ENCODE measurements at regions not wholly inside any gene's neighbourhood (a gene's known extent, or its start where the extent isn't known, plus 50 kb on each side); places are given as distances from the start of the nearest gene placed in this dataset.

- Histone ChIP-seq H3K27me3 (peaks cover 26% of the 10 kb centered on the region), H3K27ac (no peak overlapping the region), H3K9me3 (no peaks in the 10 kb centered on the region), H3K4me1 (peaks cover 0 to 28% (median 16%) of the 10 kb centered on the region in 3 donors), H3K36me3 (no peaks in the 10 kb centered on the region), H3K4me3 (no peak overlapping the region)
- WGBS, 2 donors (ENCODE audit: low coverage in 1 of 2) = 70 to 73% methylated on average over 2 to 3 of the region's 3 CpGs
- no peak for TF ChIP-seq POLR2AphosphoS5 (IDR thresholded peaks at IDR 0.05)
- TF ChIP-seq EP300 (IDR thresholded peaks at IDR 0.05) = no peak
- TF ChIP-seq, protein P1, sequence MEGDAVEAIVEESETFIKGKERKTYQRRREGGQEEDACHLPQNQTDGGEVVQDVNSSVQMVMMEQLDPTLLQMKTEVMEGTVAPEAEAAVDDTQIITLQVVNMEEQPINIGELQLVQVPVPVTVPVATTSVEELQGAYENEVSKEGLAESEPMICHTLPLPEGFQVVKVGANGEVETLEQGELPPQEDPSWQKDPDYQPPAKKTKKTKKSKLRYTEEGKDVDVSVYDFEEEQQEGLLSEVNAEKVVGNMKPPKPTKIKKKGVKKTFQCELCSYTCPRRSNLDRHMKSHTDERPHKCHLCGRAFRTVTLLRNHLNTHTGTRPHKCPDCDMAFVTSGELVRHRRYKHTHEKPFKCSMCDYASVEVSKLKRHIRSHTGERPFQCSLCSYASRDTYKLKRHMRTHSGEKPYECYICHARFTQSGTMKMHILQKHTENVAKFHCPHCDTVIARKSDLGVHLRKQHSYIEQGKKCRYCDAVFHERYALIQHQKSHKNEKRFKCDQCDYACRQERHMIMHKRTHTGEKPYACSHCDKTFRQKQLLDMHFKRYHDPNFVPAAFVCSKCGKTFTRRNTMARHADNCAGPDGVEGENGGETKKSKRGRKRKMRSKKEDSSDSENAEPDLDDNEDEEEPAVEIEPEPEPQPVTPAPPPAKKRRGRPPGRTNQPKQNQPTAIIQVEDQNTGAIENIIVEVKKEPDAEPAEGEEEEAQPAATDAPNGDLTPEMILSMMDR (IDR thresholded peaks at IDR 0.05) = no peak
- TF ChIP-seq POLR2A (IDR thresholded peaks at IDR 0.05) = no peak
- ATAC-seq = no peak
Measured at GRCh38 chr9:113659039-113659438, 195.5 kb downstream of the RGS3 start.

DNA sequence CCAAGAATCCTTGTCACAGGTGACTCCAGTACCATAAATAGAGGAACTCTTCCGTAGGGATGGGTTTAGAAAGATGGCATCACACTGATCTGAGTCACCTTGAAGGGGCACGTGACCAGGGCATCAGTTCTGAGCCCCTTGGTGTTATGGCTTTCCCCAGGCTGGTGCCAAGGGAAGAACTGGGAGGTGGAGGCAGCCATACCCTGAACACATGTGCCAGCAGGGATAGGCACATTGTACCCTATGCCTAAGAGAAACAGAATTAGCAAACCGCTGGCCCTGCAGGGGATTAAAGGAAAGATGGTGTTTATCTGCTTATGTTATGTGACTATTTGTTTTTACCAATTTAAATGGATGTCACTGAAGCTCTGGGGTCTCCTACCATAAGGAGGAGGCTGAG, 196.2 kb downstream of the RGS3 start:
- 85 to 86% methylated on average over 1 to 3 of the region's 3 CpGs for WGBS, 2 donors (ENCODE audit: low coverage in 1 of 2)
- no peak for ATAC-seq
- TF ChIP-seq, protein P1 (IDR thresholded peaks at IDR 0.05) = no peak
- TF ChIP-seq POLR2AphosphoS5 (IDR thresholded peaks at IDR 0.05) = no peak
- no peak for TF ChIP-seq POLR2A (IDR thresholded peaks at IDR 0.05)
- no peak for TF ChIP-seq EP300 (IDR thresholded peaks at IDR 0.05)
- H3K36me3 ChIP-seq = no peaks in the 10 kb centered on the region
- H3K9me3 ChIP-seq = no peaks in the 10 kb centered on the region
- H3K4me3 ChIP-seq = no peak overlapping the region
- peaks cover 0 to 21% (median 11%) of the 10 kb centered on the region in 3 donors for H3K4me1 ChIP-seq
- no peak overlapping the region for H3K27ac ChIP-seq
- peaks cover 26% of the 10 kb centered on the region for H3K27me3 ChIP-seq

DNA sequence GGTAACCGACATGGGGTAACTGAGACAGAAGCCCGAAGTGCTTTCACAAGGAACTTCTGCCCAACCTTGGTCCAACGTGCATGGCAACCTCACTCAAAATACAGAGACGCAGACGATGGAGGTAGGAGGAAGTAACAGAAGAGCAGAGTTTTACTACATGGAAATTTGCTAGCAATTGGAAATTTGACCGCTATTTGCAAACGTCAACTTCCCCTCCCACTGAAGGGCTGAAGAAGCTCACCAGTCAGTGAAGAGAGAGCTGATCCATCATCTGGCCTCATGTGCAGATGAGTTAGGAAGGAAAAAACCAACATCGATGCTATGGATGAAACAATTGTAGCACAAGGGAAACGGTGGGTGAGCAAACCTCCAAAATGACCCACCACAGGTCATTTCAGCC, 196.7 kb downstream of the RGS3 start:
- no peak overlapping the region for H3K4me3 ChIP-seq
- 62 to 80% methylated on average over 3 to 7 of the region's 9 CpGs for WGBS, 2 donors (ENCODE audit: low coverage in 1 of 2)
- no peak for TF ChIP-seq POLR2AphosphoS5 (IDR thresholded peaks at IDR 0.05)
- no peak for TF ChIP-seq EP300 (IDR thresholded peaks at IDR 0.05)
- no peak for TF ChIP-seq POLR2A (IDR thresholded peaks at IDR 0.05)
- TF ChIP-seq, protein P1 (IDR thresholded peaks at IDR 0.05) = no peak
- H3K27ac ChIP-seq = no peak overlapping the region
- no peak for ATAC-seq
- H3K9me3 ChIP-seq = no peaks in the 10 kb centered on the region
- peaks cover 0 to 17% (median 6%) of the 10 kb centered on the region in 3 donors for H3K4me1 ChIP-seq
- H3K27me3 ChIP-seq = peaks cover 26% of the 10 kb centered on the region
- H3K36me3 ChIP-seq = no peaks in the 10 kb centered on the region

DNA sequence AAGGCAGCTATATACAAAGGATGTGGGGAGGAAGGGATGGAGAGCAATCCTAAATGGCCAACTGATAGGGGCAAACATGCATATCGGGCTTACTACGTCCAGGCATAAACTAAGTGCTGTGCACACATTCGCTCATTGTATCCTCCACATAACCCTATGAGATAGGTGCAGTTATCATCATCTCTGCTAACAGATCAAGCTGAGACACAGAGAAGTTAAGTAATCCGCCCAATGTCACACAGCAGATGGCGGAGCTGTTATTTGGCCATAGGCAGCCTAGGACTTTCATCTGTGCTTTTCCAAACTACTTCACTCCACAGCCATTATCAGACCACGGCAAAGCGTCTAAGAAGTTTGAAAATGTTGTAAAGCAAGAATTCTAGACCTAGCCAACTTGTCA, 197.5 kb downstream of the RGS3 start:
- no peaks in the 10 kb centered on the region for H3K36me3 ChIP-seq
- ATAC-seq = no peak
- WGBS, 2 donors (ENCODE audit: low coverage in 1 of 2) = 82 to 88% methylated on average over 5 to 7 of the region's 7 CpGs

More for the DNA sequence above, 197.5 kb downstream of the RGS3 start:
- TF ChIP-seq, protein P1 (IDR thresholded peaks at IDR 0.05) = no peak
- TF ChIP-seq POLR2A (IDR thresholded peaks at IDR 0.05) (no peak), EP300 (IDR thresholded peaks at IDR 0.05) (no peak), POLR2AphosphoS5 (IDR thresholded peaks at IDR 0.05) (no peak)
- Histone ChIP-seq H3K9me3 (no peaks in the 10 kb centered on the region), H3K27me3 (peaks cover 26% of the 10 kb centered on the region), H3K4me3 (no peak overlapping the region), H3K4me1 (peaks cover 0 to 11% (median 0%) of the 10 kb centered on the region in 3 donors), H3K27ac (no peak overlapping the region)
